GM18951 (cell line): ENCODE measurements at regions not wholly inside any gene's neighbourhood (a gene's known extent, or its start where the extent isn't known, plus 50 kb on each side); places are given as distances from the start of the nearest gene placed in this dataset.
"Not testable (repeated sequence)": the region's sequence is repeated elsewhere in the genome, so short reads cannot be mapped to it uniquely, and the experiment has no call there.

Experiments
- POLR2A ChIP-seq: IDR thresholded peaks from 4 replicates; pipeline ENCODE4 v1.6.1; 2011; ENCODE audit warnings: mild to moderate bottlenecking; ENCODE audit not compliant: insufficient read length, insufficient read depth; ENCODE audit errors: extremely low read depth
- in situ Hi-C: fragments of 300-500 bp; cut with MboI; formaldehyde crosslinking; loops from one replicate; pipeline ENCODE4 v1.12.0; 2022; ENCODE audit warnings: low sequenced_read_pairs, mixed read lengths, inconsistent platforms; ENCODE audit not compliant: unreplicated experiment

GRCh38 chr7:55308186-55308929, 56.8 kb upstream of the LANCL2 start:
- TF ChIP-seq POLR2A = no peak
- in situ Hi-C loops = no loop called here

DNA sequence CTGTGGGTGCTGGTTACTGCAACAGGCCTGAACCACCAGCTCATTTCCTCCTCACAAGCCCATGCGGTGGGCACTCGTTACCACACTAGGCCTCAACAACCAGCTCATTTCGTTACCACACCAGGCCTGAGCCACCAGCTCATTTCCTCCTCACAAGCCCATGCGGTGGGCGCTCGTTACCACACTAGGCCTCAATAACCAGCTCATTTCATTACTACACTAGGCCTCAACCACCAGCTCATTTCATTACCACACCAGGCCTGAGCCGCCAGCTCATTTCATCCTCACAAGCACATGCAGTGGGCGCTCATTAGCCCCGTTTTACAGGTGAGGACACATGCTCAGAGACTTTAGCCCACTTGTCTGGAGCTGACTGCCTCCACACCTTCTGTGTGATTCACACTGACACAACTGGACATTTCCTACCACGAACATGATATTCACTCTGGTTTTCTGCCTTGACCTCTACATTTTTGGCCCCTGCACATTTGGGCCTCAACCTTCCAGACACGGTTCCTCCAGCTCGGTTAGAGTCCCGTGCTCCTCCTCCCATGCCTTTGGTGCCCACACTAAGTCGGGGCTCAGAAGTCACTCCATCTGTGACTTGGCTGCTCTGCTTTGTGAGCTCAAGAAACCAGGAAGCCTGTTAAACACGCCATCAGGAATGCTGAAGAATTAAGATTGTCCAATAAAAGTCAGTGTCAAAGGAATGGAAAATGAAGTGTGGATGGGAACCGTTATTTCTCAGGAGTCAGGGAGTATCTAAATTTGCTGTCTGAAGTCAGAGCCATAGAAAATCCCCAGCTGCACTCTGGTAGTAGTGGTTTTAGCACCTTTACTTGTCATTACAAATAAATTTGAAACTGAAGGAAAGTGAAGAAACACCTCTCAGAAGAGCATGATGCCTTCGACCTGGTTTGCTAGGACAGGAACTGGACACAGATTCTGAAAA, 55.8 kb upstream of the LANCL2 start:
- in situ Hi-C loops = no loop called here
- no peak for TF ChIP-seq POLR2A

DNA sequence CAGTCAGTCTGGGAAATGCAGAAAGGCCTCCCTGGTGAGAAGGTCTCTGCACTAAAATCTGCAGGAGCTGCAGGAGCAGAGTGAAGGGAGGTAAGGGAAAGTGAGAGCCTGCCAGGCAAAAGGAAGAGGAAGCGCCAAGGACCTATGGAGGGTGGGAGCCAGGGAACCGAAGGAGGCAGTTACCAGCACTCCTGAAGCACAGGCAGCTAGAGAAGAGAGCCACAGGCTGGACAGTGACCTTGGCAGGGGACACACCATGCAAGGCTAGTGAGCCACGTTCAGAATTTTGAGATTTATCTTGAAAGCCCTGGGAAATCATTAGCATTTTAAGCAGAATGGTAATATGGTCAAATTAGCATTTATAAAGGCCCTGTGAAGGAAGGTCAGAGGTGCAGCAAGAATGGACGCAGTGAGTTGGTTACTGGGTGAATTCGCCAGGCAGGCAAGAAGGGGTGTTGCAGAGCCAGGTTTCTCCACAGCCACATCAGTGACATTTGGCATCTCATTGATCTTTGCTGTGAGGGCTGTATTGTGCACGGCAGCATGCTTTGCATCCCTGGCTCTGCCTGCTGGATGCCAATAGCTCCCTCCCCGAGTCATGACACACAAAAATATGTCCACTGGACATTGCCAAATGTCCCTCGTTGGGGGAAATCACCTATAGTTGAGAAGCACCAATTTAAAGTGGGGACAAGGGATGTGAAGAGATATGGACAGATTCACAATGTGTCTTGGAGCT, 54.7 kb upstream of the LANCL2 start:
- TF ChIP-seq POLR2A = no peak
- in situ Hi-C loops = no loop called here

DNA sequence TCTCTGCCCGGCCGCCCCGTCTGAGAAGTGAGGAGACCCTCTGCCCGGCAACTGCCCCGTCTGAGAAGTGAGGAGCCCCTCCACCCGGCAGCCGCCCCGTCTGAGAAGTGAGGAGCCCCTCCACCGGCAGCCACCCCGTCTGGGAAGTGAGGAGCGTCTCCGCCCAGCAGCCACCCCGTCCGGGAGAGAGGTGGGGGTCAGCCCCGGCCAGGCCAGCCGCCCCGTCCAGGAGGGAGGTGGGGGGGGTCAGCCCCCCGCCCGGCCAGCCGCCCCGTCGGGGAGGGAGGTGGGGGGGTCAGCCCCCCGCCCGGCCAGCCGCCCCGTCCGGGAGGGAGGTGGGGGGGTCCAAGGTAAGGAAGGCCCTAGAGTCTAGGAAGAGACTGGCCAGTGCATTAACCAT, 53.2 kb upstream of the LANCL2 start:
- in situ Hi-C loops = not testable (repeated sequence)

- in situ Hi-C loops = not testable (repeated sequence)
Observed at GRCh38 chr7:55313671-55314070, 51.5 kb upstream of the LANCL2 start.

DNA sequence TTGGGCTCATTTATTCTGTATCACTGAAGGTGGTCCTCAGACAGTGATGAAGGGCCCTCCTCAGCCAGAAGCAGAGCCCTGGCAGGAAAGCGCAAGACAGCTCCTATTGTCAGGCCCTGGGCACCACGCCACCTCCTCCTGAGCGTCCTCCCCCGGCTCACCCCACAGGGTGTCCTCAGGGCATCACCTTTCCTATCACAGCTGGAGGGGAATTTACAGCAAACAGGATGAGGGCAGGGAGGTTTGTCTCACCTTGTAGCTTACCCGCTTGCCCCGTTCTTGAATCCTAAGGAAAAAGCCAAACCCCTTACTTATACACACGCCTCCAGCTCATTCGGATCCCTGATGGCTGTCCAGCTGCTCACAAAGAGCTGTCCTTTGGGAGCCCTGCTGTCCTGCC, 50.2 kb upstream of the LANCL2 start:
- in situ Hi-C loops = no loop called here

More for the DNA sequence above, 50.2 kb upstream of the LANCL2 start:
- TF ChIP-seq POLR2A = no peak
